ENCODE measurements at regions not wholly inside any gene's neighbourhood (a gene's known extent, or its start where the extent isn't known, plus 50 kb on each side); places are given as distances from the start of the nearest gene placed in this dataset.

DNA sequence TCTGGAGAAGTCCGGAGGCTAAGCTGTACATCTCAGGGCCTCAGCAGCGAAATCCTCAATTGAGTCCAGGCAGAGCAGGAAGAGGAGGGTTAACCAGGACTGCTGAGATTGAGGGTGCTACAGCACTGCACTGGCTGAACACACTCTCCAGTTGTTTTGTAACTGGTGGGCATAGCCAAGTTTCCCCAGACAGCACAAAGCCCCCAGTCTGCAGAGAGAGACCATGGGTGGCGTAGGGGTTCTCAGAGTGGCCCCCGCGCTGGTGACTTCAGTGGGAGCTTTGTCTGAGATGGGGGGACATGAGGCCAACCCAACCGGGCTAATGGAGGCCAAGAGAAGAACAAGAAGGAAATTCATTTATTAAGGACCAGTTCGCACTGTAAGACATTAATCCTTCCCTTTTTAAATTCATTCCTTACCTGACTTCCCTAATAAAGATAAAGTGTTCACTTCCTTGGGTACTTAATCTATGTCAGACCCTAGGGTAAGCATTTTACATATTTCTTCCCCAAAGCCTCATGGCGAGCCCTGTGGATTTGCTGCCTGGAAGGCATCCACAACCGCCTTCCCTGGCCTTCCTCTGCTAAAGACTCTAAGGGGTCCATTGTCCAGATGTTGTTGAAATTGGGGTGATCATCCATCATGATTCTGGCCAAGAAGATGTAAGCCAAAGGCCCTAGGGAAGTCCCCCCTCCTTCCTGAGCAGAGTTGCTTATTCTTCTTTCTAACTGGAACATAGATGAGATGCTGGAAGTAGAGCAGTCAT is 121.4 kb upstream of the CHST15 start:
- H3F3A ChIP-seq (ENCODE audit: control insufficient read depth, insufficient read depth): no peaks in the 10 kb centered on the region
- H3K9me2 ChIP-seq (replicated peaks; ENCODE audit: control insufficient read depth, low read length): no peaks in the 10 kb centered on the region
- TF ChIP-seq, protein P1, sequence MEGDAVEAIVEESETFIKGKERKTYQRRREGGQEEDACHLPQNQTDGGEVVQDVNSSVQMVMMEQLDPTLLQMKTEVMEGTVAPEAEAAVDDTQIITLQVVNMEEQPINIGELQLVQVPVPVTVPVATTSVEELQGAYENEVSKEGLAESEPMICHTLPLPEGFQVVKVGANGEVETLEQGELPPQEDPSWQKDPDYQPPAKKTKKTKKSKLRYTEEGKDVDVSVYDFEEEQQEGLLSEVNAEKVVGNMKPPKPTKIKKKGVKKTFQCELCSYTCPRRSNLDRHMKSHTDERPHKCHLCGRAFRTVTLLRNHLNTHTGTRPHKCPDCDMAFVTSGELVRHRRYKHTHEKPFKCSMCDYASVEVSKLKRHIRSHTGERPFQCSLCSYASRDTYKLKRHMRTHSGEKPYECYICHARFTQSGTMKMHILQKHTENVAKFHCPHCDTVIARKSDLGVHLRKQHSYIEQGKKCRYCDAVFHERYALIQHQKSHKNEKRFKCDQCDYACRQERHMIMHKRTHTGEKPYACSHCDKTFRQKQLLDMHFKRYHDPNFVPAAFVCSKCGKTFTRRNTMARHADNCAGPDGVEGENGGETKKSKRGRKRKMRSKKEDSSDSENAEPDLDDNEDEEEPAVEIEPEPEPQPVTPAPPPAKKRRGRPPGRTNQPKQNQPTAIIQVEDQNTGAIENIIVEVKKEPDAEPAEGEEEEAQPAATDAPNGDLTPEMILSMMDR (IDR thresholded peaks at IDR 0.05; ENCODE audit: low read depth, low read length, poor library complexity, severe bottlenecking): no peak
- TF ChIP-seq EZH2phosphoT487 (IDR thresholded peaks at IDR 0.05; ENCODE audit: borderline replicate concordance, low read length): no peak
- H3K79me2 ChIP-seq (ENCODE audit: control insufficient read depth, low read length): no peaks in the 10 kb centered on the region
- no peaks in the 10 kb centered on the region for H3K36me3 ChIP-seq (ENCODE audit: control insufficient read depth, low read length)
- H3K27ac ChIP-seq (ENCODE audit: low read depth, low read length): no peak overlapping the region
- H4K20me1 ChIP-seq (ENCODE audit: control insufficient read depth, insufficient read depth, low read depth, low read length): no peaks in the 10 kb centered on the region
- H3K4me2 ChIP-seq (ENCODE audit: low read length): no peak overlapping the region
- H3K4me1 ChIP-seq (ENCODE audit: control insufficient read depth, low read length): no peaks in the 10 kb centered on the region
- H3K27me3 ChIP-seq (ENCODE audit: control insufficient read depth, low read length): peaks cover 4% of the 10 kb centered on the region; the same call in 1 of the 2 replicates
- no peak overlapping the region for H3K4me3 ChIP-seq (ENCODE audit: low read length)
- 0 out of 2 replicates have a peak, but pooled peaks cover 4% of the 10 kb centered on the region for H3K9me3 ChIP-seq (ENCODE audit: control insufficient read depth, insufficient read depth, low read length)

DNA sequence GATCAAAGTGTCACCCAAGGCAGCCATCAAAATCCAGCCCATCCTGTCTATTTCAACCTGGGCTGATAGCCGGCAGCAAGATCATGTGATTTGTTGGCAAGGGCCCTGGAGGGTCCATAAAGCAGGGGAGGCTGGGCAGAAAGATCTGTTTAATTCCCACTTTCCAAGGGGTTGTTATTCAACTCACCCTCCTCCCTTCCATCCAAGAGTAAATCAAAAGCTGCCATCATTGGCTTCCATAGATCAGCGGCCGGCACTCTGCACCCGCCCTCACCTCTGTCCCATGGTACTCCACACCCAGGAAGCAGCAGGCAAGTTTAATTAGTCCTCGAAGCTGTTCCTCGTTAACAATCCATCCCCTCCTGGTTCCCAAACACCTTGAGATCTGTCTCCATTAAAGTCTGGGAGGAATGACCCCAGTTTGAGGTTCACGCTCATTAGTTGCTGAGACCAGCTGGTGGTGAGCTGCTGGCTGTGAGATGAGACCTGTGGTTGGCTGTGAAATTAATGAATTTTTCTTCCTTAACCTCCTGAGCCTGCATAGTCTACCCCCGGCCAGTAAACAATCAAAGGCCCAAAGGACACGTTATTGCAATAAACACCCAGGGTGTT is 120.6 kb upstream of the CHST15 start:
- peaks cover 4% of the 10 kb centered on the region; the same call in 1 of the 2 replicates for H3K9me3 ChIP-seq (ENCODE audit: control insufficient read depth, insufficient read depth, low read length)
- peaks cover 4% of the 10 kb centered on the region; the same call in 1 of the 2 replicates for H3K27me3 ChIP-seq (ENCODE audit: control insufficient read depth, low read length)
- TF ChIP-seq, protein P1 (IDR thresholded peaks at IDR 0.05; ENCODE audit: low read depth, low read length, poor library complexity, severe bottlenecking): no peak
- TF ChIP-seq EZH2phosphoT487 (IDR thresholded peaks at IDR 0.05; ENCODE audit: borderline replicate concordance, low read length): no peak
- no peaks in the 10 kb centered on the region for H3K4me1 ChIP-seq (ENCODE audit: control insufficient read depth, low read length)
- H4K20me1 ChIP-seq (ENCODE audit: control insufficient read depth, insufficient read depth, low read depth, low read length): no peaks in the 10 kb centered on the region
- no peak overlapping the region for H3K4me2 ChIP-seq (ENCODE audit: low read length)
- H3K79me2 ChIP-seq (ENCODE audit: control insufficient read depth, low read length): no peaks in the 10 kb centered on the region
- H3K36me3 ChIP-seq (ENCODE audit: control insufficient read depth, low read length): no peaks in the 10 kb centered on the region
- H3F3A ChIP-seq (ENCODE audit: control insufficient read depth, insufficient read depth): no peaks in the 10 kb centered on the region
- no peak overlapping the region for H3K27ac ChIP-seq (ENCODE audit: low read depth, low read length)
- no peaks in the 10 kb centered on the region for H3K9me2 ChIP-seq (replicated peaks; ENCODE audit: control insufficient read depth, low read length)
- H3K4me3 ChIP-seq (ENCODE audit: low read length): no peak overlapping the region

DNA sequence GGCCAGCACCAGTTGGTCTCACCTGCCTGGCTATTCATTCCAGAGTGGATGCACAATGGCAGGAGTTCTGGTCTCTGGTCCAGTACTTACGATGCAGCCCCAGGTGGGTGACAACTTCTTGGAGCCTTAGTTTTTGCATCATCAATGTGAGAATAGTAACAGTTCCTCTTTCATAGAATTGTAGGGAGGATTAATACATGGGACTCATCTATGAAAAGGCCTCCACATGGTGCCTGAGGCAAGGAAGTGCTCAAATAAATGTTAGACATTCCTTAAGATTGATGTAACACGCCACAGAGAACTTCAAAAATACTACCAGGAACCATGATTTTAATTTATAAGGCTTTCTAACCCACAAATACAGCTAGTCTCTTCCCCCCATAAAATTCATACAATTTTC is 120.1 kb upstream of the CHST15 start:
- Histone ChIP-seq H3K36me3 (ENCODE audit: control insufficient read depth, low read length) (no peaks in the 10 kb centered on the region), H4K20me1 (ENCODE audit: control insufficient read depth, insufficient read depth, low read depth, low read length) (no peaks in the 10 kb centered on the region), H3K79me2 (ENCODE audit: control insufficient read depth, low read length) (no peaks in the 10 kb centered on the region), H3K4me3 (ENCODE audit: low read length) (no peak overlapping the region), H3K27ac (ENCODE audit: low read depth, low read length) (no peak overlapping the region), H3K9me3 (ENCODE audit: control insufficient read depth, insufficient read depth, low read length) (peaks cover 4% of the 10 kb centered on the region; the same call in 1 of the 2 replicates), H3K9me2 (replicated peaks; ENCODE audit: control insufficient read depth, low read length) (no peaks in the 10 kb centered on the region), H3F3A (ENCODE audit: control insufficient read depth, insufficient read depth) (no peaks in the 10 kb centered on the region), H3K4me2 (ENCODE audit: low read length) (no peak overlapping the region), H3K4me1 (ENCODE audit: control insufficient read depth, low read length) (no peaks in the 10 kb centered on the region), H3K27me3 (ENCODE audit: control insufficient read depth, low read length) (peaks cover 4% of the 10 kb centered on the region; the same call in 1 of the 2 replicates)
- TF ChIP-seq EZH2phosphoT487 (IDR thresholded peaks at IDR 0.05; ENCODE audit: borderline replicate concordance, low read length): no peak
- TF ChIP-seq, protein P1 (IDR thresholded peaks at IDR 0.05; ENCODE audit: low read depth, low read length, poor library complexity, severe bottlenecking): no peak
